ENCODE measurements at regions not wholly inside any gene's neighbourhood (a gene's known extent, or its start where the extent isn't known, plus 50 kb on each side); places are given as distances from the start of the nearest gene placed in this dataset.

DNA sequence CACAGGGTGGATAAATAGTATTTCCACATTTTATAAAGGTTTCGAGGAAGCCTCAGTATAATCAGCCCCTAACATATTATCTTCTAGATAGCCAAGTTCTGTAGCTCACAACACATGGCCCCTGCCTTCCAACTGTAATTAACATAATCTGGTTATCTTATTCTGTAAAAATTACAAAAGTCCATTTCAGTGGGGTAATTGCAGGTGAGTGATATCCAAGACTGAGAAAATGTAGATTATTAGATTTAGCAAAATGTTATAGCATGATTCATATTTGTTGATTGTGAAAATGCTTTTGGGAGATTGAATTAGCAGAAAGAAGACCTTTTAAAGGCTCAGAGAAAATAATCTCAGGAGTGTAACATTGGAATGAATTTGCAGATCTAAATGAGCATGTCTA is 168.3 kb upstream of the GPC6 start:
- ChIA-PET CTCF (ENCODE audit: low intra/inter-chr PET ratio, low total read pairs) (no interaction called here), POLR2A (no interaction called here)
- no peaks in the 10 kb centered on the region for H3K9me3 ChIP-seq (ENCODE audit: low read length)
- no peak overlapping the region for H3K27ac ChIP-seq (ENCODE audit: extremely low read length, insufficient read depth, low read length)
- H3K27me3 ChIP-seq (ENCODE audit: control insufficient read depth in 1 of 2, insufficient read depth in 2 of 2, low read length in 2 of 2) = no peaks in the 10 kb centered on the region; a peak in 1 of 5 replicates
- no peaks in the 10 kb centered on the region for H3K4me1 ChIP-seq (ENCODE audit: insufficient read depth, low read length)
- no peak overlapping the region for H3K4me2 ChIP-seq (ENCODE audit: low read depth, low read length)
- H2AFZ ChIP-seq (ENCODE audit: low read length) = no peak overlapping the region
- intact Hi-C loops (cut with micrococcal nuclease; ENCODE audit: unreplicated experiment) = no loop called here
- no peak overlapping the region for H3K9ac ChIP-seq (ENCODE audit: insufficient read depth, low read depth, low read length)
- in situ Hi-C loops (cut with HindIII; ENCODE audit: extremely low pct_ligation_motif_present, low pct_unique_long_range_greater_than_20kb) = no loop called here
- H3K36me3 ChIP-seq (replicated peaks in 1 of 2; ENCODE audit: control insufficient read depth in 1 of 2, insufficient read depth in 2 of 2, low read length in 2 of 2) = no peaks in the 10 kb centered on the region
- no peak overlapping the region for H3K4me3 ChIP-seq (replicated peaks in 1 of 3; ENCODE audit: insufficient read depth in 1 of 3, low read depth in 2 of 3, low read length in 3 of 3)
- no TSS peak for BruUV-seq (replicated peaks)
- DNase-seq (ENCODE audit: low spot score) (no peak), FAIRE-seq (no peak), ATAC-seq (no peak)
- WGBS (ENCODE audit: low lambda C conversion rate) = 0% methylated on average over 1 of the region's 1 CpG
- H4K20me1 ChIP-seq (ENCODE audit: insufficient read depth, low read length) = no peaks in the 10 kb centered on the region
- no peaks in the 10 kb centered on the region for H3K79me2 ChIP-seq (ENCODE audit: insufficient read depth, low read length)
- TF ChIP-seq ATF3 (CRISPR knock-in tag; IDR thresholded peaks at IDR 0.05) (no peak), ZNF317 (CRISPR knock-in tag; IDR thresholded peaks at IDR 0.05) (no peak), MAFK (conservative IDR thresholded peaks at IDR 0.05 in 1 of 2, IDR thresholded peaks at IDR 0.05 in 1 of 2; ENCODE audit: low read length in 2 of 2) (no peak), ZNF367 (CRISPR knock-in tag; IDR thresholded peaks at IDR 0.05; ENCODE audit: borderline replicate concordance) (no peak), SP5 (CRISPR knock-in tag; IDR thresholded peaks at IDR 0.05; ENCODE audit: borderline replicate concordance, low read depth) (no peak), ZNF234 (CRISPR knock-in tag; conservative IDR thresholded peaks at IDR 0.05) (no peak), BCL3 (CRISPR knock-in tag; IDR thresholded peaks at IDR 0.05) (no peak), SATB2 (CRISPR knock-in tag; IDR thresholded peaks at IDR 0.05) (no peak)
- TF ChIP-seq, protein P1, sequence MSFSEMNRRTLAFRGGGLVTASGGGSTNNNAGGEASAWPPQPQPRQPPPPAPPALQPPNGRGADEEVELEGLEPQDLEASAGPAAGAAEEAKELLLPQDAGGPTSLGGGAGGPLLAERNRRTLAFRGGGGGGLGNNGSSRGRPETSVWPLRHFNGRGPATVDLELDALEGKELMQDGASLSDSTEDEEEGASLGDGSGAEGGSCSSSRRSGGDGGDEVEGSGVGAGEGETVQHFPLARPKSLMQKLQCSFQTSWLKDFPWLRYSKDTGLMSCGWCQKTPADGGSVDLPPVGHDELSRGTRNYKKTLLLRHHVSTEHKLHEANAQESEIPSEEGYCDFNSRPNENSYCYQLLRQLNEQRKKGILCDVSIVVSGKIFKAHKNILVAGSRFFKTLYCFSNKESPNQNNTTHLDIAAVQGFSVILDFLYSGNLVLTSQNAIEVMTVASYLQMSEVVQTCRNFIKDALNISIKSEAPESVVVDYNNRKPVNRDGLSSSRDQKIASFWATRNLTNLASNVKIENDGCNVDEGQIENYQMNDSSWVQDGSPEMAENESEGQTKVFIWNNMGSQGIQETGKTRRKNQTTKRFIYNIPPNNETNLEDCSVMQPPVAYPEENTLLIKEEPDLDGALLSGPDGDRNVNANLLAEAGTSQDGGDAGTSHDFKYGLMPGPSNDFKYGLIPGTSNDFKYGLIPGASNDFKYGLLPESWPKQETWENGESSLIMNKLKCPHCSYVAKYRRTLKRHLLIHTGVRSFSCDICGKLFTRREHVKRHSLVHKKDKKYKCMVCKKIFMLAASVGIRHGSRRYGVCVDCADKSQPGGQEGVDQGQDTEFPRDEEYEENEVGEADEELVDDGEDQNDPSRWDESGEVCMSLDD (CRISPR knock-in tag; IDR thresholded peaks at IDR 0.05; ENCODE audit: borderline replicate concordance) = no peak
- TF ChIP-seq, protein P2, sequence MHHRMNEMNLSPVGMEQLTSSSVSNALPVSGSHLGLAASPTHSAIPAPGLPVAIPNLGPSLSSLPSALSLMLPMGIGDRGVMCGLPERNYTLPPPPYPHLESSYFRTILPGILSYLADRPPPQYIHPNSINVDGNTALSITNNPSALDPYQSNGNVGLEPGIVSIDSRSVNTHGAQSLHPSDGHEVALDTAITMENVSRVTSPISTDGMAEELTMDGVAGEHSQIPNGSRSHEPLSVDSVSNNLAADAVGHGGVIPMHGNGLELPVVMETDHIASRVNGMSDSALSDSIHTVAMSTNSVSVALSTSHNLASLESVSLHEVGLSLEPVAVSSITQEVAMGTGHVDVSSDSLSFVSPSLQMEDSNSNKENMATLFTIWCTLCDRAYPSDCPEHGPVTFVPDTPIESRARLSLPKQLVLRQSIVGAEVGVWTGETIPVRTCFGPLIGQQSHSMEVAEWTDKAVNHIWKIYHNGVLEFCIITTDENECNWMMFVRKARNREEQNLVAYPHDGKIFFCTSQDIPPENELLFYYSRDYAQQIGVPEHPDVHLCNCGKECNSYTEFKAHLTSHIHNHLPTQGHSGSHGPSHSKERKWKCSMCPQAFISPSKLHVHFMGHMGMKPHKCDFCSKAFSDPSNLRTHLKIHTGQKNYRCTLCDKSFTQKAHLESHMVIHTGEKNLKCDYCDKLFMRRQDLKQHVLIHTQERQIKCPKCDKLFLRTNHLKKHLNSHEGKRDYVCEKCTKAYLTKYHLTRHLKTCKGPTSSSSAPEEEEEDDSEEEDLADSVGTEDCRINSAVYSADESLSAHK (CRISPR knock-in tag; IDR thresholded peaks at IDR 0.05; ENCODE audit: borderline replicate concordance) = no peak

All from HepG2 (cell line).